ENCODE measurements at regions not wholly inside any gene's neighbourhood (a gene's known extent, or its start where the extent isn't known, plus 50 kb on each side); places are given as distances from the start of the nearest gene placed in this dataset.
"Not testable (repeated sequence)": the region's sequence is repeated elsewhere in the genome, so short reads cannot be mapped to it uniquely, and the experiment has no call there.

GRCh38 chr17:62137734-62138624, 72.9 kb upstream of the MED13 start:
- not testable (repeated sequence) for TF ChIP-seq CTCF, POLR2A (IDR thresholded peaks at IDR 0.05)
